MCF 10A (cell line): ENCODE measurements at regions not wholly inside any gene's neighbourhood (a gene's known extent, or its start where the extent isn't known, plus 50 kb on each side); places are given as distances from the start of the nearest gene placed in this dataset.

Experiments
- BruUV-seq: library from RNA; stranded (reverse); fragments of 400-500 nt; replicated peaks from 2 replicates; lab custom pipeline; 2021; lab: Mats Ljungman, UMichigan
- CTCF ChIA-PET: fragments of 300-600 bp; sonication (Branson Sonifier 250); formaldehyde crosslinking; extraction: SDS; loops from one replicate; lab custom pipeline; 2021; ENCODE audit warnings: antibody characterized with exemption, inconsistent platforms; lab: Yijun Ruan, JAX
- POLR2A ChIA-PET: fragments of 300-600, 350-650 bp; sonication (Branson Sonifier 250); formaldehyde crosslinking; extraction: SDS; loops from one replicate; lab custom pipeline; 2020; ENCODE audit warnings: antibody characterized with exemption, inconsistent platforms; lab: Yijun Ruan, JAX
- DNase-seq: peaks from one replicate; pipeline ENCODE4 v3.0.0-alpha.2; 2018; ENCODE audit not compliant: unreplicated experiment
- H3K27ac Mint-ChIP-seq: one replicate; pipeline ENCODE4 v1.8.0; 2022; ENCODE audit warnings: mild to moderate bottlenecking, low read depth, mixed read lengths; ENCODE audit not compliant: unreplicated experiment
- H3K27me3 Mint-ChIP-seq: one replicate; pipeline ENCODE4 v1.8.0; 2022; ENCODE audit warnings: mixed read lengths; ENCODE audit not compliant: insufficient read depth, unreplicated experiment
- H3K36me3 Mint-ChIP-seq: one replicate; pipeline ENCODE4 v1.8.0; 2022; ENCODE audit warnings: mild to moderate bottlenecking, moderate library complexity, mixed read lengths; ENCODE audit not compliant: insufficient read depth, unreplicated experiment
- H3K4me1 Mint-ChIP-seq: one replicate; pipeline ENCODE4 v1.8.0; 2022; ENCODE audit warnings: mixed read lengths; ENCODE audit not compliant: insufficient read depth, unreplicated experiment
- H3K4me3 Mint-ChIP-seq: one replicate; pipeline ENCODE4 v1.8.0; 2022; ENCODE audit warnings: mild to moderate bottlenecking, moderate library complexity, mixed read lengths; ENCODE audit not compliant: unreplicated experiment
- H3K9me3 Mint-ChIP-seq: one replicate; pipeline ENCODE4 v1.8.0; 2022; ENCODE audit warnings: mixed read lengths; ENCODE audit not compliant: unreplicated experiment
- intact Hi-C: fragments of 100-400 bp; cut with micrococcal nuclease; formaldehyde crosslinking; loops from 2 replicates; pipeline ENCODE4 v1.14.1; 2022
- TF ChIP-seq, protein P1 (sequence below): fragments of 200-600 bp; IDR thresholded peaks from one replicate; pipeline ENCODE4 v1.8.0; 2022; ENCODE audit warnings: antibody characterized with exemption, mild to moderate bottlenecking; ENCODE audit not compliant: unreplicated experiment

DNA sequence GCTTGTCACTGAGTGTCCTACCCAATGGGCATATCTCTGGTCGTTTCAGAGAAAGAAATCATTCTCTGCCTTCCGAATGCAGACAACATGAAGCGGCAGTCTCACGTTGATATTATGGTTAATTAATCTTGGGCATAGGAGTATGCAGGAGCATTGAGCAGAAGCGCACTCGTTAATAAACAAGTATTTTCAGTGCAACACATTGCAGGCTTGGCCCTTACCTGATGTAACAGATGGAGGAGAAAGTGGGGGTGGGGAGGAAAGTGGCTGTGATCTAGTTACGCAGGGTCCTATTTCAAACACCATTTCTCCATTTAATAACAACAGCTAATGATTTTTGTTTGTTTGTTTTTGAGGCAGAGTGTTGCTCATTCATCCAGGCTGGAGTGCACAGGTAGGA, 414.0 kb upstream of the RBFOX1 start:
- Mint-ChIP-seq H3K9me3 (peaks cover 26% of the 10 kb centered on the region), H3K4me1 (no peaks in the 10 kb centered on the region), H3K27ac (no peak overlapping the region), H3K4me3 (no peak overlapping the region), H3K36me3 (no peaks in the 10 kb centered on the region), H3K27me3 (no peaks in the 10 kb centered on the region)
- TF ChIP-seq, protein P1, sequence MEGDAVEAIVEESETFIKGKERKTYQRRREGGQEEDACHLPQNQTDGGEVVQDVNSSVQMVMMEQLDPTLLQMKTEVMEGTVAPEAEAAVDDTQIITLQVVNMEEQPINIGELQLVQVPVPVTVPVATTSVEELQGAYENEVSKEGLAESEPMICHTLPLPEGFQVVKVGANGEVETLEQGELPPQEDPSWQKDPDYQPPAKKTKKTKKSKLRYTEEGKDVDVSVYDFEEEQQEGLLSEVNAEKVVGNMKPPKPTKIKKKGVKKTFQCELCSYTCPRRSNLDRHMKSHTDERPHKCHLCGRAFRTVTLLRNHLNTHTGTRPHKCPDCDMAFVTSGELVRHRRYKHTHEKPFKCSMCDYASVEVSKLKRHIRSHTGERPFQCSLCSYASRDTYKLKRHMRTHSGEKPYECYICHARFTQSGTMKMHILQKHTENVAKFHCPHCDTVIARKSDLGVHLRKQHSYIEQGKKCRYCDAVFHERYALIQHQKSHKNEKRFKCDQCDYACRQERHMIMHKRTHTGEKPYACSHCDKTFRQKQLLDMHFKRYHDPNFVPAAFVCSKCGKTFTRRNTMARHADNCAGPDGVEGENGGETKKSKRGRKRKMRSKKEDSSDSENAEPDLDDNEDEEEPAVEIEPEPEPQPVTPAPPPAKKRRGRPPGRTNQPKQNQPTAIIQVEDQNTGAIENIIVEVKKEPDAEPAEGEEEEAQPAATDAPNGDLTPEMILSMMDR, result no peak
- BruUV-seq, result no TSS peak
- no peak for DNase-seq
- ChIA-PET CTCF (interaction anchor here (0.6 to 0.7 kb wide), 2 partner anchors 174 to 1742 kb away, joined by 3 to 6 read pairs; no protein-coding TSS in a partner anchor), POLR2A (no interaction called here)
- intact Hi-C loops, result no loop called here

DNA sequence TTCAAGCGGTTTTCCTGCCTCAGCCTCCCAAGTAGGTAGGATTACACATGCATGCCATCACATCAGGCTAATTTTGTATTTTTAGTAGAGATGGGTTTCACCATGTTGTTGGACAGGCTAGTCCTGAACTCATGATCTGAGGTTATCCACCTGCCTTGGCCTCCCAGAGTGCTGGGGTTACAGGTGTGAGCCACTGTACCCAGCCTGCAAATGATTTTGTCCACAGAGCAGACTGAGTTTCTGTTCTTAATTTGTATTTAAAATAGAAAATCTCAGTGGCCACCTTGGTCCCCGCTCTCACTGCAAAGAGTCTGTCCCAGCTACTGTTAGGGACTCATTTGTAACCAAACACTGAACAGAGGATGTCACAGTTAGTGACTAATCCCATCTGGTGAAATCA, 415.7 kb upstream of the RBFOX1 start:
- no peak for DNase-seq
- no TSS peak for BruUV-seq
- Mint-ChIP-seq H3K9me3 (peaks cover 33% of the 10 kb centered on the region), H3K36me3 (no peaks in the 10 kb centered on the region), H3K4me1 (no peaks in the 10 kb centered on the region), H3K27ac (no peak overlapping the region), H3K4me3 (no peak overlapping the region), H3K27me3 (no peaks in the 10 kb centered on the region)
- TF ChIP-seq, protein P1, result no peak
- ChIA-PET CTCF (interaction anchor here (0.6 kb wide), 1 partner anchor 32 kb away, joined by 3 read pairs; no protein-coding TSS in a partner anchor), POLR2A (no interaction called here)
- intact Hi-C loops, result no loop called here

DNA sequence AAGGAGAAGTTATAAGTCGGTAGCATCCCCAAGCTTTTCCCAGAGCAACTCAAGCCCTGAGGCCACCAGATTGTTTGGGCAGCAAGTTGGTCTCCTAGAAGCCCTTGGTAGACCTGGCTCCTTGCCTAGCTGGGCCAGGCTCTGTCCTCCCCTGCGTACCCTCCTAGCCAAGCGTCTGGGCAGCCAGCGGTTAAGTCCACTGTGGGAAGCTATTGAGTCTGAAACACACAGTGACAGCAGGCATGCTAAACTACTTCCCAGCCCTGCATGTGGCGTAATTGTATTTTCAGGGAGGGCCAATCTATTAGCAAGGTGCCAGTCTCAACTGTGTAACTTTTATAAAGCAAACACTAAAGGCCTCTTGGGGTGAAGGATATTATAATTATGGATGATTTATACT, 419.1 kb upstream of the RBFOX1 start:
- Mint-ChIP-seq H3K4me1 (no peaks in the 10 kb centered on the region), H3K27me3 (no peaks in the 10 kb centered on the region), H3K4me3 (no peak overlapping the region), H3K36me3 (no peaks in the 10 kb centered on the region), H3K27ac (no peak overlapping the region), H3K9me3 (peaks cover 30% of the 10 kb centered on the region)
- POLR2A ChIA-PET, result no interaction called here
- TF ChIP-seq, protein P1, result no peak
- no peak for DNase-seq
- no TSS peak for BruUV-seq
- CTCF ChIA-PET, result no interaction called here
- intact Hi-C loops, result no loop called here

DNA sequence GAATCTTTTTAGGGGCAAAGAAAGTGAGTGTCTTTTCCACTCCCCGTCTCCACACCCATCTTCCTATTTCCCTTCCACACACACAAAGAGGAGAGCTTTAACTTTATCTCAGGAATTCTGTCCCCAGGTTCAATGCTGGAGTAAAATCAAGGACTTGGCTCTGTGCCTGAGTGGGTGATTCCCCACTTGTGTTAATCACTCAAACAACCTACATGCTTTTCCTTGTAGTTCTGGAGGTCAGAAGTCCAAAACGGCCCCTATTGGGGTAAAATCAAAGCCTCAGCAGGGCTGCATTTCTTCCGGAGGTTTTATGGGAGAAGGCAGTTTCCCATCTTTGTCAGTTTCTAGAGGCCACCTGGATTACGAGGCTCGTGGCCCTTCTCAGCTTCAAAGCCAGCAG, 422.3 kb upstream of the RBFOX1 start:
- no TSS peak for BruUV-seq
- ChIA-PET CTCF (interaction anchor here (0.6 kb wide), 1 partner anchor 32 kb away, joined by 4 read pairs; no protein-coding TSS in a partner anchor), POLR2A (no interaction called here)
- Mint-ChIP-seq H3K27me3 (no peaks in the 10 kb centered on the region), H3K36me3 (no peaks in the 10 kb centered on the region), H3K9me3 (peaks cover 40% of the 10 kb centered on the region), H3K4me1 (no peaks in the 10 kb centered on the region), H3K4me3 (no peak overlapping the region), H3K27ac (no peak overlapping the region)
- no peak for DNase-seq
- TF ChIP-seq, protein P1, result no peak
- intact Hi-C loops, result no loop called here
